GM23338 (cell line): ENCODE measurements at regions not wholly inside any gene's neighbourhood (a gene's known extent, or its start where the extent isn't known, plus 50 kb on each side); places are given as distances from the start of the nearest gene placed in this dataset.

Experiments used
- ATAC-seq: fragments of 200-7000 bp; cut with Tn5 transposase; 3 replicates; pipeline ENCODE4 v1.9.1; 2020
- DNase-seq: peaks from one replicate; pipeline ENCODE4 v3.0.0-alpha.2; 2015; ENCODE audit warnings: low spot score
- H2AFZ ChIP-seq: fragments of 200-600 bp; sonication (generic); 2 replicates; pipeline ENCODE4 v1.8.0; 2016; ENCODE audit warnings: antibody characterized with exemption, mild to moderate bottlenecking, moderate library complexity
- H3F3A ChIP-seq: fragments of 200-600 bp; sonication (generic); replicated peaks from 2 replicates; pipeline ENCODE4 v1.8.0; 2017; ENCODE audit warnings: antibody characterized with exemption, mixed run types, low read depth
- H3K27ac ChIP-seq: fragments of 200-600 bp; sonication (generic); 2 replicates; pipeline ENCODE4 v1.6.1; 2016; ENCODE audit warnings: low read depth
- H3K27me3 ChIP-seq: fragments of 200-600 bp; sonication (generic); 2 replicates; pipeline ENCODE4 v1.8.0; 2016; ENCODE audit warnings: mild to moderate bottlenecking, mixed run types, moderate library complexity; ENCODE audit not compliant: insufficient read depth
- H3K36me3 ChIP-seq: fragments of 200-600 bp; sonication (generic); 2 replicates; pipeline ENCODE4 v1.8.0; 2016; ENCODE audit warnings: mild to moderate bottlenecking; ENCODE audit not compliant: insufficient read depth
- H3K4me1 ChIP-seq: fragments of 200-600 bp; sonication (generic); 2 replicates; pipeline ENCODE4 v1.8.0; 2016; ENCODE audit warnings: mild to moderate bottlenecking, moderate library complexity; ENCODE audit not compliant: insufficient read depth
- H3K4me2 ChIP-seq: fragments of 200-600 bp; sonication (generic); 2 replicates; pipeline ENCODE4 v1.7.1; 2017; ENCODE audit warnings: mixed run types
- H3K4me3 ChIP-seq: fragments of 200-600 bp; sonication (generic); 2 replicates; pipeline ENCODE4 v1.6.1; 2016; ENCODE audit warnings: mixed run types
- H3K79me2 ChIP-seq: fragments of 200-600 bp; sonication (generic); replicated peaks from 2 replicates; pipeline ENCODE4 v1.8.0; 2017; ENCODE audit warnings: mild to moderate bottlenecking; ENCODE audit not compliant: insufficient read depth
- H3K9me2 ChIP-seq: fragments of 200-600 bp; sonication (generic); 2 replicates; pipeline ENCODE4 v1.8.0; 2017; ENCODE audit not compliant: insufficient read depth
- H4K20me1 ChIP-seq: fragments of 200-600 bp; sonication (generic); replicated peaks from 2 replicates; pipeline ENCODE4 v1.8.0; 2017; ENCODE audit warnings: mild to moderate bottlenecking; ENCODE audit not compliant: insufficient read depth
- H3K27ac Mint-ChIP-seq: 2 replicates; pipeline ENCODE4 v1.8.0; 2020; ENCODE audit warnings: inconsistent platforms, mild to moderate bottlenecking, moderate library complexity, mixed read lengths
- H3K27me3 Mint-ChIP-seq: 3 replicates; pipeline ENCODE4 v1.8.0; 2022; ENCODE audit warnings: low read depth, mild to moderate bottlenecking, moderate library complexity, mixed read lengths, inconsistent platforms; ENCODE audit not compliant: insufficient read depth, poor library complexity
- H3K36me3 Mint-ChIP-seq: 3 replicates; pipeline ENCODE4 v1.8.0; 2021; ENCODE audit warnings: low read depth, mild to moderate bottlenecking, inconsistent platforms, moderate library complexity, mixed read lengths
- H3K4me1 Mint-ChIP-seq: 3 replicates; pipeline ENCODE4 v1.8.0; 2020; ENCODE audit warnings: mild to moderate bottlenecking, inconsistent platforms, mixed read lengths
- H3K4me3 Mint-ChIP-seq: 3 replicates; pipeline ENCODE4 v1.8.0; 2021; ENCODE audit warnings: moderate library complexity, mild to moderate bottlenecking, inconsistent platforms, mixed read lengths
- H3K9me3 Mint-ChIP-seq: 3 replicates; pipeline ENCODE4 v1.8.0; 2020; ENCODE audit warnings: moderate library complexity, mild to moderate bottlenecking, inconsistent platforms, mixed read lengths
- CTCF ChIP-seq, 2 experiments: fragments of 200-600 bp in 1 of 2; sonication (generic) in 1 of 2; conservative IDR thresholded peaks; 2 replicates each; pipeline versions ENCODE4 v1.5.1 to v1.6.1; 2016 to 2017; ENCODE audit warnings: antibody characterized with exemption in 2 of 2, low read depth in 2 of 2, mild to moderate bottlenecking in 2 of 2, moderate library complexity in 1 of 2
- EZH2phosphoT487 ChIP-seq: fragments of 200-600 bp; sonication (generic); IDR thresholded peaks from one replicate; pipeline ENCODE4 v1.8.1; 2018; ENCODE audit warnings: antibody characterized with exemption; ENCODE audit not compliant: unreplicated experiment
- JUNB ChIP-seq: IDR thresholded peaks from one replicate; pipeline ENCODE4 v1.6.1; 2016; ENCODE audit warnings: antibody characterized with exemption; ENCODE audit not compliant: unreplicated experiment
- REST ChIP-seq: IDR thresholded peaks from one replicate; pipeline ENCODE4 v1.6.1; 2018; ENCODE audit warnings: antibody characterized with exemption; ENCODE audit not compliant: unreplicated experiment
- STAT1 ChIP-seq: IDR thresholded peaks from one replicate; pipeline ENCODE4 v1.6.1; 2016; ENCODE audit warnings: antibody characterized with exemption; ENCODE audit not compliant: unreplicated experiment
- ZNF114 ChIP-seq: fragments of 250-450 bp; sonication (Bioruptor Pico); IDR thresholded peaks from 2 replicates; pipeline ENCODE4 v1.5.0; 2020; ENCODE audit warnings: mild to moderate bottlenecking, moderate library complexity
- ZNF331 ChIP-seq: fragments of 250-450 bp; sonication (Bioruptor Pico); IDR thresholded peaks from 2 replicates; pipeline ENCODE4 v1.5.0; 2020; ENCODE audit warnings: low read depth, mild to moderate bottlenecking, moderate library complexity
- ZNF462 ChIP-seq: fragments of 250-450 bp; sonication (Bioruptor Pico); IDR thresholded peaks from 2 replicates; pipeline ENCODE4 v1.5.0; 2020; ENCODE audit warnings: mild to moderate bottlenecking, moderate library complexity
- TF ChIP-seq, protein P1 (sequence below): IDR thresholded peaks from 2 replicates; pipeline ENCODE4 v1.6.1; 2016; ENCODE audit warnings: antibody characterized with exemption

- TF ChIP-seq EZH2phosphoT487 (no peak), ZNF114 (CRISPR knock-in tag) (no peak), JUNB (no peak), REST (no peak), CTCF (conservative IDR thresholded peaks at IDR 0.05; ENCODE audit: low read depth in 2 of 2) (no peak), ZNF331 (no peak), ZNF462 (no peak), STAT1 (no peak)
- TF ChIP-seq, protein P1, sequence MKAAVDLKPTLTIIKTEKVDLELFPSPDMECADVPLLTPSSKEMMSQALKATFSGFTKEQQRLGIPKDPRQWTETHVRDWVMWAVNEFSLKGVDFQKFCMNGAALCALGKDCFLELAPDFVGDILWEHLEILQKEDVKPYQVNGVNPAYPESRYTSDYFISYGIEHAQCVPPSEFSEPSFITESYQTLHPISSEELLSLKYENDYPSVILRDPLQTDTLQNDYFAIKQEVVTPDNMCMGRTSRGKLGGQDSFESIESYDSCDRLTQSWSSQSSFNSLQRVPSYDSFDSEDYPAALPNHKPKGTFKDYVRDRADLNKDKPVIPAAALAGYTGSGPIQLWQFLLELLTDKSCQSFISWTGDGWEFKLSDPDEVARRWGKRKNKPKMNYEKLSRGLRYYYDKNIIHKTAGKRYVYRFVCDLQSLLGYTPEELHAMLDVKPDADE: no peak
- Histone ChIP-seq H3K27me3 (no peaks in the 10 kb centered on the region), H3K9me2 (peaks cover 6% of the 10 kb centered on the region), H3K79me2 (no peaks in the 10 kb centered on the region), H2AFZ (no peak overlapping the region), H3K36me3 (no peaks in the 10 kb centered on the region), H3K27ac (no peak overlapping the region), H3K4me1 (peaks cover 3% of the 10 kb centered on the region; the same call in 1 of the 2 replicates), H3K4me2 (no peak overlapping the region), H3K4me3 (no peak overlapping the region), H3F3A (no peaks in the 10 kb centered on the region), H4K20me1 (no peaks in the 10 kb centered on the region)
- Mint-ChIP-seq H3K4me3 (no peak overlapping the region), H3K9me3 (no peaks in the 10 kb centered on the region), H3K36me3 (no peaks in the 10 kb centered on the region), H3K27ac (no peak overlapping the region), H3K27me3 (no peaks in the 10 kb centered on the region), H3K4me1 (no peaks in the 10 kb centered on the region)
- DNase-seq: no peak
- ATAC-seq: no peak
Measured at GRCh38 chr10:33746836-33747268, 412.4 kb upstream of the NRP1 start.
